NT2/D1 (cell line): ENCODE measurements at regions not wholly inside any gene's neighbourhood (a gene's known extent, or its start where the extent isn't known, plus 50 kb on each side); places are given as distances from the start of the nearest gene placed in this dataset.

Source experiments
- SUZ12 ChIP-seq: IDR thresholded peaks from 2 replicates; pipeline ENCODE4 v1.6.1; 2011; ENCODE audit not compliant: insufficient read length, insufficient read depth; ENCODE audit errors: extremely low read depth
- YY1 ChIP-seq: IDR thresholded peaks from 2 replicates; pipeline ENCODE4 v1.6.1; 2011; ENCODE audit not compliant: insufficient read length, insufficient read depth
- ZNF274 ChIP-seq: IDR thresholded peaks from 2 replicates; pipeline ENCODE4 v1.6.1; 2011; ENCODE audit warnings: mild to moderate bottlenecking, low read depth, low read length

- TF ChIP-seq SUZ12 (no peak), YY1 (no peak), ZNF274 (no peak)
Measured at GRCh38 chr4:189237340-189237739, 703.3 kb upstream of the FRG1 start.
